ENCODE measurements at regions not wholly inside any gene's neighbourhood (a gene's known extent, or its start where the extent isn't known, plus 50 kb on each side); places are given as distances from the start of the nearest gene placed in this dataset.

DNA sequence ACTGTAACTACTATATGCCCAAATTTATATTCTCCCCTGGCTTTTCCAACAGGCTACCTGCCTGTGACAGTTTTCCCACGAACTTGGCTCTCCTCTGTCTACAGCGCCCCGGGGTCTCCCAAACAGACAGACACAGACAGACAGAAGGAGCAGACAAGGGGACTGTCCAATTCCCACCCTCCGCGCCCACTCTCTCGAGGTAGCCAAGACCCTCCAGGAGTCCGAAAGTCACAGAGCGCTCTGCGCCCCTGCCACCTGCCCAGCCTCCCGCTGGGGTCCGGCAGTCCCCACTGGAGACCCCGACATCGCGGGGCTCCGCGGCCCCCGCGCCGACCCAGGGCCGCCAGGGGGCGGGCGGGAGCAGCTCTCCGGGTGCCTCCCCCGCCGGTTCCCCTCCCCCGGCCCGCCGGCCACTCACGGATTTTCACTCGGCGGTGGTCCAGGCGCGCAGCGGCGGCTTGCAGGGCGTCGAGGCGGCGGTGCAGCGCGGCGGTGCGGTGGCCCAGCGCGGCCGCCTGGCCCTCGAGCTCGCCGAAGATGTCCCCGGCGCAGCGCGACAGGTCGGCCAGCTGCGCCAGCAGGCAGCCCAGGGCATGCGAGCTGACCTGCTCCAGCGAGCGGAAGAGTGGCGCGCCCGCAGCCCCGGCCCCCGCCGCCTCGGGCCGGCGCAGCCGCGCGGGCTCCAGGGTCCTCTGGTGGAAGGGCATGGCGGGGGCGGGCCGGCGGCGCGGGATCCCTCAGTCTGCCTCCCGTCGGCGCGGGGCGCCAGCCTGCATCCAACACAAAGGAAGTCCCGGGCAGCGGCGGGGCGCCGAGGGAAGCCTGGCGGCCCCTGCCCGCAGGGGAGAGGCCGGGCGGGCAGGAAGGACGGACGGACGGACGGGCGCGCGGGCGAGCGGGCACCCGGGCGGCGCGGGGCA, 81.3 kb upstream of the CCDC28A start:
- DNase-seq (ENCODE audit: low read depth in 2 of 2): peak; percentile 20 to 22

DNA sequence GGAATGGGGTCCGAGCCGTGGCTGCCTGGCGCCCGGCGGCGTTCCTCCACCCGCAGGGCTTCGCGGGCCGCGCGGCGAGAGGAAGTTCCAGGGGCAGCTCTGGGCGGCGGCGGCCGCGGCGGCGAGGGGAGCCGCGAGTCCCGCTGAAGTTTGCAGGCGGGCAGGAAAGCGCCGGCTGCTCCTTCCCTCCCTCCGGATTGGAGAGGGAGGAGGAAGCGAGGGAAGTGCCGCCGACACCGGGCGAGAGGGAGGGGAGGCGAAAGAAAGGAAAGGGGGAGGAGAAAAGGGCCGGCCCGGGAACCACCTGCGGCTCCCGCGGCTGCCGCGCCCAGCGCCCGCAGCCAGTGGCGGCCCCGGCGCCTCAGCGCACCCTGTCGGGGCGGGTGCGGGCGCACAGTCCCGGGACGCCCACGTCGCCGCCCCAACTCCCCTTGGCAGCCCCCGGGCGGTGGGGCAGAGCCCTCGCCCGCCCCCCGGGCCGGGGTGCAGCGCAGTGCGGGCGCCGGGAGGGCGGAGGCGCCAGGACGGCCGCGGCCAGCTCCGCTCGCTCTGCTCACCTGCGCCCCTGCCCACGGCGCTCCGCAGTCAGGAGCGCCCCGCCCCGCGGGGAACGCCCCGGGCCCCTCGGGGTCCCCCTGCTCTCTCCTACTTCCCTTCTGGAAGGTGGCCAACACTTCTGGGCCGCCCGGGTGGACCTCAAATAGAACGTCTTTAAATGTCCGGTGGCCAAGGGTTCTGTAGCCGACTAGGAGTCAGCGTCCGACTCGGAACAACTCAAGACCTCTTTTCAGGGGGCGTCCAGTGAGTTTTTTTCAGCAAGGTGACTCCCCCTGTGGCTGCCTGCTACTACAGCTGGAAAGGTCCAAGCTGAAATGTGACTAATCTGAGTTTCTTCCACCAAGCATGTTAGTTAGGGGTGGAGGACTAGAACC, 80.3 kb upstream of the CCDC28A start:
- DNase-seq (ENCODE audit: low read depth in 2 of 2): no peak

- DNase-seq (ENCODE audit: low read depth in 2 of 2): no peak
Measured at GRCh38 chr6:138695193-138695592, 78.4 kb upstream of the CCDC28A start.

DNA sequence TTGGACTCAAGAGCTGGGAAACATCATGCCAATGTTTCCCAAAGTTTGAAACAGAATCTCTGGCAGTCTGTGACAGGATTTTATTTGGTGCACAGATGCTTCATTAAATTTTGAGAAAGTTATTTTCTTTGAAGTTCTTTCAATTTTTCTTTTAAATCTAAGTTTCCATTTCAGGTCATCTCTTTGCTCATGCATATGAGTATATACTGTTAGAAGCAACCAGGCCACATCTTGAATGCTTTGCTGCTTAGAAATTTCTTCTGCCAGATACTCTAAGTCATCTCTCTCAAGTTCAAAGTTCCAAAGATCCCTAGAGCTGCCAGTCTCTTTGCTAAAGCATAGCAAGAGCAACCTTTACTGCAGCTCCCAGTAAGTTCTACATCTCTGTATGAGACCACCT, 59.1 kb upstream of the CCDC28A start:
- no peak for DNase-seq (ENCODE audit: low read depth in 2 of 2)

DNA sequence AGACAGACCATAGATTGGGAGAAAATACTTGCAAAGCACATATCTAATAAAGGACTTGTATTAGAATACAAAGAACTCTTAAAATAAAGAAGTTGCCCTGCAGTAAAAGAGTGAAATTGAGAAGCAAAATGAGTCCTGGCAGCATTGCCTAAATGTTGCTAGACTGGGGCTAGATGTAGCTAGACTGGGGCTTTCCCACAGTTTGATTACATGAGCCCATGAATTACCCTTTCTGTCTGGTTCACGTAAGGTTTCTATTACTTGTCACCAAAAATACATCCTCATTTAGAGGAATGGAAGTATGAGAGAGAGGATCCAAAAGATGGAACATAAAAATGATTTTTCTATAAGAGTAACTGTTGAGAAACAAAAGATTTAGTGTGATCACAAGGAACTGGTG, 57.6 kb upstream of the CCDC28A start:
- DNase-seq (ENCODE audit: low read depth in 2 of 2): no peak

- DNase-seq (ENCODE audit: low read depth in 2 of 2): no peak
Measured at GRCh38 chr6:138716971-138717665, 56.5 kb upstream of the CCDC28A start.

GRCh38 chr6:138719011-138719635, 54.4 kb upstream of the CCDC28A start:
- DNase-seq (ENCODE audit: low read depth in 2 of 2): no peak

- DNase-seq (ENCODE audit: low read depth in 2 of 2): no peak
Measured at GRCh38 chr6:138719744-138720143, 53.8 kb upstream of the CCDC28A start.

- peak; percentile 17 to 22 for DNase-seq (ENCODE audit: low read depth in 2 of 2)
Measured at GRCh38 chr6:138722425-138723371, 50.9 kb upstream of the CCDC28A start.
